Keratinocyte (primary cell): ENCODE measurements at regions not wholly inside any gene's neighbourhood (a gene's known extent, or its start where the extent isn't known, plus 50 kb on each side); places are given as distances from the start of the nearest gene placed in this dataset.

Experiments used
- DNase-seq: peaks from one replicate; pipeline ENCODE4 v3.0.0-alpha.2; 2011; ENCODE audit warnings: low read depth, missing footprints, low spot score
- FAIRE-seq: peaks from 2 replicates; lab custom pipeline; 2011; peaks lifted over from hg19 to GRCh38; lab: Jason Lieb, UNC
- H2AFZ ChIP-seq: 2 replicates; pipeline ENCODE4 v1.6.0; 2012; ENCODE audit warnings: low read length, control low read depth, inconsistent platforms; ENCODE audit not compliant: control insufficient read depth
- H3K27ac ChIP-seq: 2 replicates; pipeline ENCODE4 v1.5.1; 2011; ENCODE audit warnings: low read length; ENCODE audit not compliant: control insufficient read depth, insufficient read depth
- H3K27me3 ChIP-seq: 3 replicates; pipeline ENCODE4 v1.6.0; 2011; ENCODE audit warnings: low read length; ENCODE audit not compliant: control insufficient read depth, insufficient read depth; ENCODE audit errors: extremely low read depth
- H3K36me3 ChIP-seq, 2 experiments: 2 replicates in 1 of 2; 3 replicates in 1 of 2; pipeline ENCODE4 v1.5.1; 2011; ENCODE audit warnings: low read length in 2 of 2, mild to moderate bottlenecking in 1 of 2; ENCODE audit not compliant: control insufficient read depth in 2 of 2, insufficient read depth in 2 of 2; ENCODE audit errors: extremely low read depth in 1 of 2
- H3K4me1 ChIP-seq: 3 replicates; pipeline ENCODE4 v1.5.1; 2011; ENCODE audit warnings: low read length; ENCODE audit not compliant: control insufficient read depth, insufficient read depth; ENCODE audit errors: extremely low read depth
- H3K4me2 ChIP-seq: 3 replicates; pipeline ENCODE4 v1.6.0; 2011; ENCODE audit warnings: low read depth, low read length; ENCODE audit not compliant: control insufficient read depth, insufficient read depth; ENCODE audit errors: extremely low read depth
- H3K4me3 ChIP-seq, 3 experiments: fragments of 200-600 bp in 1 of 3; sonication (generic) in 1 of 3; 2 replicates in 2 of 3; 3 replicates in 1 of 3; pipeline ENCODE4 v1.5.1; 2011 to 2016; ENCODE audit warnings: low read length in 3 of 3, mild to moderate bottlenecking in 3 of 3, control low read depth in 2 of 3, inconsistent platforms in 1 of 3, low read depth in 1 of 3, mixed read lengths in 1 of 3, mixed run types in 1 of 3, moderate library complexity in 1 of 3; ENCODE audit not compliant: control insufficient read depth in 2 of 3, insufficient read depth in 2 of 3; ENCODE audit errors: extremely low read depth in 1 of 3
- H3K79me2 ChIP-seq: 2 replicates; pipeline ENCODE4 v1.6.0; 2012; ENCODE audit warnings: low read length; ENCODE audit not compliant: control insufficient read depth, insufficient read depth
- H3K9ac ChIP-seq: 3 replicates; pipeline ENCODE4 v1.6.0; 2011; ENCODE audit warnings: low read length; ENCODE audit not compliant: control insufficient read depth, insufficient read depth; ENCODE audit errors: extremely low read depth
- H3K9me1 ChIP-seq: 3 replicates; pipeline ENCODE4 v1.6.0; 2011; ENCODE audit warnings: low read length; ENCODE audit not compliant: control insufficient read depth, insufficient read depth; ENCODE audit errors: extremely low read depth
- H3K9me3 ChIP-seq: 2 replicates; pipeline ENCODE4 v1.5.1; 2012; ENCODE audit warnings: low read depth, low read length; ENCODE audit not compliant: control insufficient read depth
- H4K20me1 ChIP-seq: 3 replicates; pipeline ENCODE4 v1.6.0; 2011; ENCODE audit warnings: low read length; ENCODE audit not compliant: control insufficient read depth, insufficient read depth; ENCODE audit errors: extremely low read depth
- EZH2 ChIP-seq: IDR thresholded peaks from one replicate; pipeline ENCODE4 v1.6.1; 2012; ENCODE audit warnings: inconsistent platforms, mild to moderate bottlenecking, low read length, moderate library complexity
- dilution Hi-C: fragments of 300-500 bp; cut with MboI; formaldehyde crosslinking; loops from one replicate; pipeline ENCODE4 v1.7.0; 2020; ENCODE audit warnings: low sequenced_read_pairs; ENCODE audit not compliant: extremely low pct_ligation_motif_present
- TF ChIP-seq, protein P1 (sequence below), 3 experiments: IDR thresholded peaks in 1 of 3; conservative IDR thresholded peaks in 1 of 3; optimal IDR thresholded peaks in 1 of 3; 2 replicates in 2 of 3; 3 replicates in 1 of 3; pipeline versions ENCODE3 to v1.5.1; 2011; ENCODE audit warnings: low read length in 3 of 3, mild to moderate bottlenecking in 3 of 3, moderate library complexity in 2 of 3, control low read depth in 1 of 3, inconsistent platforms in 1 of 3; ENCODE audit not compliant: insufficient read depth in 2 of 3; ENCODE audit errors: extremely low read depth in 1 of 3

DNA sequence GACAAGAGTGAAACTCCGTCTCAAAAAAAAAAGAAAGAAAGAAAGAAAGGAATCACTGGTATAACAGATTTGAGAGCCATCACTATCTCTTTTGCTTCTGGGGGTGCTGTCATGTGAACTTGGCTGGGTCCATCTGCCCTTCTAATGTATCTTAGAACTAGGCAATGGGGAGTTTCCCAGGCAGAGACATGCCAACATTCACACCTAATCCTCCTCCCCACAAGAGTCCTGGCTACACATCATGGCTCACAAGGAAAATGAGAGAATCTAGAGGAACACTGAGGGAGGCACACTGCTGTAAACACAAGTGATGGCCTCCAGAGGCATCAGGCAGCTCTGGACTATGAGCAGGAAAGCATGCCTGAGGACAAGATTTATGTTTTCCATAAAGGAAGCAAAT is 67.8 kb upstream of the PPP2R3A start:
- Histone ChIP-seq H3K9me1 (no peaks in the 10 kb centered on the region), H3K4me3 (no peak overlapping the region), H3K27me3 (no peaks in the 10 kb centered on the region), H3K27ac (no peak overlapping the region), H3K9me3 (no peaks in the 10 kb centered on the region), H3K9ac (no peak overlapping the region), H3K79me2 (no peaks in the 10 kb centered on the region), H3K4me2 (no peak overlapping the region), H3K4me1 (peaks cover 13% of the 10 kb centered on the region), H3K36me3 (no peaks in the 10 kb centered on the region), H2AFZ (no peak overlapping the region), H4K20me1 (no peaks in the 10 kb centered on the region)
- dilution Hi-C loops, result loop anchor here (25.0 kb wide), 1 partner anchor 160 kb away; no protein-coding TSS in a partner anchor
- DNase-seq (no peak), FAIRE-seq (no peak)
- TF ChIP-seq, protein P1, sequence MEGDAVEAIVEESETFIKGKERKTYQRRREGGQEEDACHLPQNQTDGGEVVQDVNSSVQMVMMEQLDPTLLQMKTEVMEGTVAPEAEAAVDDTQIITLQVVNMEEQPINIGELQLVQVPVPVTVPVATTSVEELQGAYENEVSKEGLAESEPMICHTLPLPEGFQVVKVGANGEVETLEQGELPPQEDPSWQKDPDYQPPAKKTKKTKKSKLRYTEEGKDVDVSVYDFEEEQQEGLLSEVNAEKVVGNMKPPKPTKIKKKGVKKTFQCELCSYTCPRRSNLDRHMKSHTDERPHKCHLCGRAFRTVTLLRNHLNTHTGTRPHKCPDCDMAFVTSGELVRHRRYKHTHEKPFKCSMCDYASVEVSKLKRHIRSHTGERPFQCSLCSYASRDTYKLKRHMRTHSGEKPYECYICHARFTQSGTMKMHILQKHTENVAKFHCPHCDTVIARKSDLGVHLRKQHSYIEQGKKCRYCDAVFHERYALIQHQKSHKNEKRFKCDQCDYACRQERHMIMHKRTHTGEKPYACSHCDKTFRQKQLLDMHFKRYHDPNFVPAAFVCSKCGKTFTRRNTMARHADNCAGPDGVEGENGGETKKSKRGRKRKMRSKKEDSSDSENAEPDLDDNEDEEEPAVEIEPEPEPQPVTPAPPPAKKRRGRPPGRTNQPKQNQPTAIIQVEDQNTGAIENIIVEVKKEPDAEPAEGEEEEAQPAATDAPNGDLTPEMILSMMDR (optimal IDR thresholded peaks at IDR 0.05 in 1 of 3, IDR thresholded peaks at IDR 0.05 in 1 of 3, conservative IDR thresholded peaks at IDR 0.05 in 1 of 3; ENCODE audit: extremely low read depth in 1 of 3, insufficient read depth in 2 of 3, low read length in 3 of 3), result no peak
- TF ChIP-seq EZH2, result no peak

DNA sequence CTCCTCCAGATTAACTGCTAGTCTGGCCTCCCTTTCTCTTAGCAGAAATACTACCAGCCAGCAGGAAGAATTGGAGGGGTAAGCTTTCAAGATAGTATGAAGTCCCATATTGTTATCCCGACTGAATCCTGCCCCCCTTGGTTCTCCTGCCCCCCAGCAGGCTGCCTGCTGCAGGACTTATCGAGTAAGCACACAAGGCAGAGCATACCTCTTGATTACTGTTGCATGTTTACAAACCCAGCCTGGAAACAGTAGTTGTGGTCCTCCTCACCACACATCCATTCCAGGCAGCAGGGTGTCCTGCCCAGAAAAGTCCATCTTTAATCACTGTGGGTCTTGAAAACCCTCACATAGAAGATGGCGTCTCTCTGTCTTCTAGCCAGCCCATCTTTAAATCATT is 66.8 kb upstream of the PPP2R3A start:
- DNase-seq (no peak), FAIRE-seq (no peak)
- TF ChIP-seq, protein P1 (optimal IDR thresholded peaks at IDR 0.05 in 1 of 3, IDR thresholded peaks at IDR 0.05 in 1 of 3, conservative IDR thresholded peaks at IDR 0.05 in 1 of 3; ENCODE audit: extremely low read depth in 1 of 3, insufficient read depth in 2 of 3, low read length in 3 of 3), result no peak
- no peak for TF ChIP-seq EZH2

More for the DNA sequence above, 66.8 kb upstream of the PPP2R3A start:
- Histone ChIP-seq H3K4me3 (no peak overlapping the region), H3K79me2 (no peaks in the 10 kb centered on the region), H3K4me2 (no peak overlapping the region), H4K20me1 (no peaks in the 10 kb centered on the region), H2AFZ (no peak overlapping the region), H3K36me3 (no peaks in the 10 kb centered on the region), H3K9me3 (no peaks in the 10 kb centered on the region), H3K27ac (no peak overlapping the region), H3K9me1 (no peaks in the 10 kb centered on the region), H3K27me3 (no peaks in the 10 kb centered on the region), H3K4me1 (peaks cover 13% of the 10 kb centered on the region), H3K9ac (no peak overlapping the region)
- dilution Hi-C loops, result loop anchor here (25.0 kb wide), 1 partner anchor 161 kb away; no protein-coding TSS in a partner anchor
